OCI-LY7 (cell line): ENCODE measurements at regions not wholly inside any gene's neighbourhood (a gene's known extent, or its start where the extent isn't known, plus 50 kb on each side); places are given as distances from the start of the nearest gene placed in this dataset.

Experiments
- CTCF ChIP-seq: fragments of 200-600 bp; sonication (generic); conservative IDR thresholded peaks from 2 replicates; pipeline ENCODE4 v1.5.1; 2014; ENCODE audit warnings: mild to moderate bottlenecking, antibody characterized with exemption, low read length, moderate library complexity, mixed read lengths
- EZH2phosphoT487 ChIP-seq: fragments of 200-600 bp; sonication (generic); IDR thresholded peaks from 2 replicates; pipeline ENCODE4 v1.6.1; 2018; ENCODE audit warnings: low read depth, borderline replicate concordance, mild to moderate bottlenecking, mixed run types, antibody characterized with exemption, low read length, moderate library complexity, mixed read lengths

- TF ChIP-seq CTCF (no peak), EZH2phosphoT487 (no peak)
Measured at GRCh38 chr3:157939166-157939565, 167.1 kb downstream of the SHOX2 start.
